GM18502 (cell line): ENCODE measurements at regions not wholly inside any gene's neighbourhood (a gene's known extent, or its start where the extent isn't known, plus 50 kb on each side); places are given as distances from the start of the nearest gene placed in this dataset.

ENCODE experiments used
- ATAC-seq: cut with Tn5 transposase; IDR thresholded peaks from one replicate; pipeline ENCODE4 v1.9.1; 2021; ENCODE audit warnings: mild to moderate bottlenecking; ENCODE audit not compliant: unreplicated experiment, poor library complexity

DNA sequence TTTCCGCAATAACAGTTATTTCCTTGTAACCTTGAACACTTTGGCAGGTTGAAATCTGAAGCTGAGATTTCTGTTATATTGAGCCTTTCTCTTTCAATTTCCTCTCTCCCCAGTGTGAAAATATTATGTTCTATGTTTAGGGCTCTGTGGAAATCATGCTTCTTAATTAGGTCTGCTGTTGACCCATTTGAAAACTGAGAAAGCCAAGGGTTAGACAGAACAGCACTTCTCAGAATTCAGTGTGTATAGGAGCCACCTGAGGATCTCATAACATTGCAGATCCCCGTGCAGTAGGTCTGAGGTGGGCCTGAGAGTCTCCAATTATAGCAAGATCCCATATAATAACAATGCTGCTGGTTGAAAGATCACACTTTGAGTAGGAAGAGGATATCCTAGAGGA, 230.2 kb upstream of the NT5C1B start:
- ATAC-seq, result no peak

DNA sequence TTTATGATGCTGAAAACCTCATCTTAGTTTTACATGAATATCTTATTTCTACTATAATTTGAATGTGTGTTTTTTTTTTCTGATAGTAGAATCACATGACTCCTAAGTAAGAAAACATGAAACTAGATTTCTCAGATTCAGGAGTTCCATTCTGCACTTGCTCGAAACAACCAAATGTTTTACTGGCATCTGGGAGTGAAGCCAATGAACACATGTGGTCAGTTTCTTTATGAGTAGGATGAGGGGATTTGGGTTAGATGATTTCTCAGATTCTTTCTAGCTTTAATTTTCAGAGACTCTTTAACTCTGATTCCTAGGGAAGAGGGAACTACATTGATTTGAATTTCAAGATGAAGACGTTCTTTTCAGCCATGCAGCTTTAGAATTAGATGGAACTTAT, 225.0 kb upstream of the NT5C1B start:
- ATAC-seq, result no peak

DNA sequence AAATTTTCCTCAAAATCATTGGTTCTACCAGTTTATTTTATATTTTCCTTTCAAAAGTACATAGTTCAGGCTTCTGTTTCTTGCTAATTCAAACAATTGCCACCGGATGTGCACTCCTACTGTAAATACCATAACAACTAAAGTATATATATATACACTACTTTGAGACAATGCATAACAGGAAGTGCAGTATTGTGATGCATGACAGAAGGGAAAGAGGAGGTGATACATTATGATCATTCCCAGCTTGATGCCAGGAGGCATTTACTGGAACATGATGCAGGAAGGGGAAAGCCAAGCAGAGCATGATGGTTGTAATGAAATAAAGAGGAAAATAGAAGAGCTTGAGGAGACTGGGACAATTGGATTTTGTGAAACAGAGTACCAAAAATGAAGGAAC, 215.2 kb upstream of the NT5C1B start:
- no peak for ATAC-seq

DNA sequence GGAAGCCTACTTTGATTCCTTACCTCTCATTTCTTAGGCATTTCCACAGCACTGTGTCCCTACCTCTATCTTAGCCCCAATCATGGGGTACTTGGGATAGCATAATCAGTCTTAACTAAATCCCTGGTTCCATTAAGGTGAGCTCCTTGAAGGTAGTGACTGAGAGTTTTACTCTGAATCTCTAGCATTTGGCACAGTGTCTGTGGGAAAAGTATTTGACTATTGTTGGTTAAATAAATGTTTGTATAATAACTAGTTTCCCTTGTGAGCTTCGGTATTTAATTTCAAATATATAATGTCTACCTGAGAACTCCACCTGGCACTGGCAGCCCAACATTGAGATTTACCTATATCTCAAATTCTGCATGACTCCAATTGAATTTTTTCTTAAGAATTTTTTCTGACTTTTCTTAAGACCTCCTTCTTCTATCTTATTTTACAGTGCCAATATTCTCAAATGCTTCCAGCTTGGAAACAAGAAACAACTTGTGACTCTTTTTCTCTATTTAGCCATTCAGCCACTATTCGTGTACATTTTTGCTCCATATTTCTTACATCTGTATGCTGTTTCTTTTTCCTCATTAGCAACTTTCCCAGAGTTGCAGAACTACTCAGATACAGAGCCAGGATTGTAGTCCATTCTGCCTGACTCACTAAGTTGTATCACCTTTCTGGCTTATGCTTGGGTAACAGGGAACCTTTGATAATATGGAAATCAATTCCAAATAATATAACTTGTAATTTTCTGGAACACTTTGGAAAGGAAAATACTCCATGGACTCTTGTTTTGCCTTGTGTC, 214.0 kb upstream of the NT5C1B start:
- no peak for ATAC-seq

DNA sequence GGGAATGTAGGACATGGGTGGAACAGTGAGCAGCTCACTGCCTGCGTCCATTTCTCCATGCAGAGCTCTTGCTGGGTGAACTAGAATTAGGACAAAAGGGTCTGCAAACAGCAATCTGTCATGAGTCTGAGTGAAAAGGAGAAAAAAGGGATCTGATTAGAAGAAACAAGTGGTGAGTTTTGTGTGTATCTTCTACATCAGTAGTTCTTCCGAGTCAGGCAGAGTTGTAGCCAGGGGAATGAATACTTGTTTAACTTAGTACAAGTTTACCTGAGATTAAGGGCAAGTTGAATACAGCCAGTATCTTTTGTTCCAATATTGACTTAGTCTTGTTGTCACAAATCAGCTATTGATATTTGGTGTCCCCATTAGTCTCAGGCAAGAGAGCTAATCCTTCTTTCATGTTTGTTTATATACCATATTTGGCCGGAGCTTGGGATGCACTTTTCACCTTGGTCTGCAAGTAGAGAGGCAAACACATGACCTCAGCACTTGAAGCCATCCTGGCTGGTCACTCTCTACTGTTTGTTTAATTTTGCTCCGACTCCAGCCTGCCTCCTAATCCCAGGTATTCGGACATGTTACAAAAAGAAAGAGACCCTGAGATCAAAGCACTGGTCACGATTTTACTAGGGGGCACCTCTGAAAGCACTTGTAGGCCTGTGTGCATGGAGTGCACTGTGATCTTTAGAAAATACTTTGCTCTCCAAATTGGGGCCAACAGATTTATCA, 211.0 kb upstream of the NT5C1B start:
- ATAC-seq, result no peak

DNA sequence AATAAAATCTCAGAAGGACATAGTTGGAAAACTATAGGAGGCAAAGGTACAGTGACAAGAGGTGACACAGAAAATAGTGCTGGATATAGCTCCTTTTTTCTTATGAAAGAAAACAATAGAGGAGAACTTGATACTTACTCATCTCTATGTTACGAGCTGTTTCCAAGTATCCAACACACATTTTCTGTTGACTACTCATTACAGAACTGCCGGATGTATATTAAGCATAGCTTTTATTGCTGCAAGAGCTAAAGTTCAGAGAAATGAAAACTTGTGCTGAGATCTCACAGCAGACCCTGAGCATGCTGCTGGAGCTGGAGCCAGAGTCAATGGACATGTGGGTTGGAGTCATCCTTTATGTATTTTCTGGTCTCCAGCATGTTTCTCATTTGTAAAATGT, 210.0 kb upstream of the NT5C1B start:
- no peak for ATAC-seq

DNA sequence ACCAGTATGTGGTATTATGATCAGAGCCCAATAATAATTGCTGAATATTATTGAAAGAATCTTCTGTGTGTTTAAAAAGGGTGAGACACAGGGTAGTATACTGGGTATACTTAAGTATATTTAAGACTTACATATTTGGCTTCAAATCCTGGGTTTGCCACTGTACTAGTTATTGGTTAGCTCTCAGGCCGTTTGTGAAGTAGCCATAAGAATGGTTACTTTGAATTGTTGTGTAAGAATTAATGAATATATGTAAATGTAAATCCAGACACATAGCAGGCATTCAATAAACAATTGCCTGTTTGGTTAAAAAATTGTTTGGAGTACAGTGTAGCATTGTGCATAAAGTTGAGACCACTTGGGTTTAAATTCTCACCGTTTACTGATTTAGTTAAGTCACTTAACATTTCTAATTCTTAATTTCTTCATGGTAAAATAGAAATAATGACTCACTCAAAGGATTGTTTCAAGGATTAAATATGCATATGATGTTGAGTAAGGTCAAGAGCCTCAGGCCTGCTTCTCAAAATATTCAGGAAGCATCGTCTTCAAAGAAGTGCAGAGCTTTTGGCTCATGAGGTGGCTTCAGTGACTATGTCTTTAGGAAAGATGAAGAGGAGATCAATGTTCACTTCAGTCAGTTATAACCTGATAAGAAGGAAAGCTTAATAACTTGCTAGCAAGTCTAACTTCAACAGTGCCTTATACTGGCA, 207.9 kb upstream of the NT5C1B start:
- no peak for ATAC-seq

DNA sequence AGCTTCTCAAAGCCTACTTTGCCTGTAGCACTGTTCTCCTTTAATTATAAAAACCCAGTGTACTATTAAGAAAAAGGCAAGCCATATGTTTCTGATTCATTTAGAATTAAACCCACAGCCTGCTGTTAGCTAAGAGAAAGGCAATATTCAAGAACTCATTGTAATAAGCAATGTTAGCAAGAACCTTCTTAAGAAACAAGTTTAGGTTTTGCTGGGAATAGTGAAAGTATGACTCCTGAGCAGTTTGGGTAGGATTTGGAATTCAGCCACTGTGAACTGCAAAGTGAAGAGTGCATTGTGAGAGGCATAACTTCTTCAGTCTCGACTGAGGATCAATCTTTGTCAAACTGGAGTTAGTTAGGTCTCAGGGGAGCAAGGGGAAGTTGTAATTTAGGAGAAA, 206.5 kb upstream of the NT5C1B start:
- no peak for ATAC-seq

DNA sequence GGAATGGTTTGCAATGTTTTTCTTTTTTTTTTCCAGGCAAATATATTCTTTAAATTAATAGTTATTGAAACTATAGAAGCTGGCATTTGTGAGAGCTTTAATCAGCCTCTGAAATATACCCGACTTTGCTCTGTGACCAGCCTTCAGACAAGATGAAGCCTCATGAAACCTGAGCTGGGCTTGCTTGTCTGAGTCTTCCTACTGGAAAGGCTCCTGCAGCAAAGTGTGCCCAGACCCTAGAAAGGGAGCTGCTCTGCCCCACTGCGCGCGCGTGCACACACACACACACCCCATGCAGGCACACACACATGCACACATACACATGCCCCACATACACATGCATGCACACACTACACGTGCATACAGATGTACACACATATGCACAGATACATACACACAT, 203.3 kb upstream of the NT5C1B start:
- ATAC-seq, result no peak

DNA sequence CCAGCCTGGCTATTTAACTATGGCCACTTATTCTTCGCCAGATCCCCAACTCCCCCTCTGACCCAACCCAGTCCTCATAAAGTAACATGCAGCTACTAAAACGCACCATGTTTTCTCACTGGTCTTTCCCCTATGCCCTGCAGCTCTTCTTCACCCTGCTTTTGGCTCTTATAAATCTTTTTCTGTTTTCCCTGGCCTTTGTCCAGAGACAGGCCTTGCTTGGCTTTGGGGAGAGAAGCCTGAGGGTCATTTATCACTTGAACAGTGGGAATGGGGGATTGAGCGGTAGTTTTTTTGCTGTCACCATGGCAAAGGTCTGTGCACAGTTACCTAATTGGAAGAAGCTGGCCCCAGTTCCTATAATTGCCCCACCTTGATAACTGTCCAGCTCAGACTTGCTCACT, 202.9 kb upstream of the NT5C1B start:
- no peak for ATAC-seq

DNA sequence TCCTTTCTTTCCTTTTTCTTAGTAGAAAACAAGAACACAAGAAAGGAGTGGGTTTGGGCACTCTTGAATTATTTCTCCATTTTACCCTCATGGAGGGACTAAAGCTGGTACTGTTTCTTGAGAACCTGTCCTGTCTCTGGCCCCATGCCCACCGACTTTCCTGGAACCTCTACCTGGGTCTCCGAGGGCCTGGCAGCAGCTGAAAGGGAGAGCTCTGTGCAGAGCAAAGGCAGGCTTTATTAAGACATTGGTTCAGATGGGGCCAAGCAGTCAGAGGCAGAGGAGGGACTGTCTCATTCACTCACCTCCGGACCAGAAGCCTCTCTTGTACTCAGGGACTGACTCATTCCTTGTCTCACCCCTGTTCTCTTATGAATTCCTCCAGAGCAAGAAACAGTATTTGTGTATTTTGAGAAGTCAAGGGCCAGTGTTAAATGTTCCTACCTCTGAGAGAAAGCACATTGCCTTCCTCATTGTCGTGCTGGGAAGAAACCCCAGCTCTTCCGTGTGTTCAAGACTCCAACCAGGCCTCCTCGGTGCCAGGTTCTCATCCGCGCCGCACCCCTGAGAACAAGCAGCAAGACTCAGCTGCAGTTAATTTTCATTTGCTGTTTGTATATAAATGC, 201.9 kb upstream of the NT5C1B start:
- ATAC-seq, result no peak

DNA sequence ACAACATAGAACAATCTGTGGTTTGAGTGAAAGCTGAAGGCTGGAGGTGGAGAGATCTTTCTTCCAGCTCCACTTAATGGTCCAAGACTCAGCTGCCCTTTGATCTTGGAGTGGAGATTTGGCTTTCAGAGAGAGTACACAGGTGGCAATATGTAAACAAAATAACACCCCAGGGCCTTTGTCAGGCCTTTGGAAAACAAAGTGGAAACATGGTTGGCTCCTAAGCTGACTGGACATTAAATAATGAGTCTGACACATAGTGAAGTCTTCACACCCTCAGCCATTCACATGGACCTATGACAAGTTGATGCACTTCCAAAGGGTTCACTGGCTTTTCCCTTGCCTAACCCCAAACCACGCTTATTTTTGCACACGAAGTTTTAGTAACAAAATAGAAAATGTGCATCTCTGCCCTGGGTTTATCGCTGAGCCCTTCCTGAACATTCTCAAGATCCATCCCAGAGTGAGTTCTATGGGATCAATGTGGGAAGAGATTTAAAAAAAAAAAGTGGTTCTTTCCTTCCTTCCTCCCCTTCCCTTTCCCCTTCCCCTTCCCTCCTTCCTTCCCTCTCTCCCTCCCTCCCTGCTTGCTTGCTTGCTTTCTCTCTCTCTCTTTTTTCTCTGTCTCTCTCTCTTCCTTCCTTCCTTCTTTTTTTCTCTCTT, 201.3 kb upstream of the NT5C1B start:
- ATAC-seq, result no peak

DNA sequence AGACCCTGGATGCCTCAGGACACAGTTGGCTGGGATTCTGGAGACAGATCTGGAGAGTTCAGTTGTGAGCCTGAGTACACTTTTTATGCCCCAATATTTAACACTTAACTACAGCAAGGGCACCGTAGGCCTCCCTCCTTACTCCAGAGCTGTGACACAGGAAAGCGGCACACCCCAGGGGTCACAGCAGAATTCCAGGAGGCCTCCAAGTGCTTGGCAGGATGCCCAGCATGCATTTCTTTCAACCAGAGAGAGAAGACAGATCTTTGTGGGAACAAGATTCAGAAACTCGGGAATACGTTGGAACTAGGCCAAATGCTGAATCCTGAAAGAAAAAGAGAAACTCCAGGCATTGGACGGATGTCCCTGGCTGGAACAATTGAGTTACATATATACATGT, 199.2 kb upstream of the NT5C1B start:
- no peak for ATAC-seq

DNA sequence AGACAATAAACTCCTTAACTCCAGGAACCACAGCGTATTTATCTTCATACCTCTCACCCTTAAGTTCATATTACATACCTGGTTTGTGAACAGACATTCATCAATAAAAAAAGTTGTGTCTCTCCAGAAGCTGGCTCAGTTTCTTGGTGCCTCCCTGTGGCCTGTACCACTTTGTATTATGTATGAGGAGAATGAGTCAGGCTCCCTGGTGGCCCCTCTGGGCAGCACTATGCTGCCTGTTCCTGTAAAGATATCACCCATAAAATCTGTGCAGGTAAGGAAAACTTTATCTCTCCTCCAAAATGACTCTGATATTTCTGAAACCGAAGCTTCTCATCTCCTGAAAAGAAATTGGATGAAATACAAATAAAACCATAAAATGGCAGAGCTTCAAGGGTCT, 198.4 kb upstream of the NT5C1B start:
- no peak for ATAC-seq

DNA sequence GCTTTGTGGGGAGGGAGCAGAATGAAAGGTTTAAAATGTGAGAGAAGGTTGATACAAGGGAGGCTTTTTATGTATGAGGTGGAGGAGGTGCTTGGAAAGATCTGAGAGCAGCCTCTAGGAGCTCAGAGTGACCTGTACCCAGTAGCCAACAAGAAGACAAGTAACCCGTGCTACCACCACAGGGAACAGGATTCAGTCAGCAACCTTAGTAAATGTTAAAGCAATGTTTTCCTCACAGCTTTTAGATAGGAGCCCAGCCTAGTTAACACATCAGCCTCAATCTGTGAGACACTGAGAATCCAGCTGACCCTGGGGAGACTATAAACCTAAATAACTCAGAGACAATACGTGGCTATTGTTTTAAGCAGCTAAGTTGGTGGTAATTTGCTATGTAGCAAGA, 194.9 kb upstream of the NT5C1B start:
- no peak for ATAC-seq

DNA sequence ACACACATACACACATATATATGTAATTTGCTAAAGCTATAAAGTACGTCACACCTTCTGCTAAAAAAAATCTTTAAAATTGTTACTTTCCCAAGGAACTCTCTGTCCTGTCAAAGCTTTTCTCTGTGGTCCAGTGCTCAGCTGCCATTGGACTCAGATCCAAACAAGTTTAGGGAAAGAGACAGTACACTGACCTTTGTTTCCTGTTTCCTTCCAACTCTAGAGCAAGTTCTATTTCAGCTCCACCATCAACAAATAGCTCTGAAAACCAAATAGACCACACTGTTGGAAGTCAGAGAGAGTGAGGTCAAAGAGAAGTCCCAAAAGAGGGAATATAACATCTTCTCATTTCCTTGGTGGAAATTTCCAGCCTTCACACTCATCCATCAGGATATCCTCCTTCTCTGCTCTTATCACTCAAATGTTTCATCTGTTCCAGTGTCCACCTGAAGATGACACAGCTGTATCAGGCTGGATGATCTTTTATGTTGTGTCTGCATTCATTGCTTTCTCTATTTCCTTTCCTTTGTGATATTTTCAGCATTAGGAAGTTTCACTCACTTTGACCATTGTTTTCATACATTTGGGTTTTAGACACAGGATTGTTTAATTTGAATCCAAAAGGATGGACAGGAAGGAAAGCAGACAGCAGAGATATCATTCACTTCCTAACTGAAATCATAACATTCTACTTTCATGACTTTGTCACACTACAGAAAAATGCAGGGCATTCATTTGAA, 192.3 kb upstream of the NT5C1B start:
- no peak for ATAC-seq

DNA sequence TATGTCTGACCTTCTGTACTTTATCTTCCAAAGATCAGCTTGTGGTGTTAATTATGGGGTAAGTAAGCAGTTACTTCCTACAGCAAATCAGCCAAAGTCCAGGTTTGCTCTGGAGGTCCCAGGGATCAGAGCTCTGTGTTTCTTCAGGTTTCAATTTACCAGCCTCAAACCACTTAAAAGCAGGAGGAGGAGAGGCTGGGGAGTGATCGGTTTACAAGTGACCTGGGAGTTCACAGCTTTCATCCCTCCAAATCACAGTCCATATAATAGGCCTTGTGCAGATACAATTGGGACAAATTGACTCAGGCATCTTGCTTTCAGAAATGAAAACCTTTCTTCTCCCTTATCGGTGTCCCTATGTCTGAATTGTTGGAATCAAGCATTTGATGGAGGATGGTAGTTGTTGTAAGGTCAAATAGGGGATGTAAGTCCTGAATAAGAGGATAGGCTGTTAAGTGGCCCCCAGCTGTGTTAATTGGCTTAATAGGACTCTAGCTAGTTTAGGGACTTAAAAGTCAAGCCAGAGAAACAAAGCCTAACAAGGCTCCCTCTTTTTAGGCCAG, 188.0 kb upstream of the NT5C1B start:
- ATAC-seq, result no peak

DNA sequence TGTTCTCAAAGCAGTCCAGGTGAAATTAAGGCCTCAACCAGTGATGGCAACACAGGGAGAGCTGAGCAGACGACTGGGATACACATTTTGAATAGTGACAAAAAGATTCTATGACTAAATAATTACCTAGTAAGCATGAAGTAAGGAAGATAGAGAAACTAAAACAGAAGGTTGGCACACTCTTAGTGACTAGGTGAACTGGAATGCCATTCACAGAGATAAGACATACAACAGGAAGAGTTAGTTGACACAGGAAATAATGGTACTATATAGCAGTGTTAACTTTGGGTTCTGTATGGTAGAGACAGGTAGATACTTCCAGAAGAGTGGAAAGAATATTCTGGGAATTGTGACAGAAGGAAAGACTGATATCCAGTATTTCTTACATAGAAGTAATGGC, 181.8 kb upstream of the NT5C1B start:
- ATAC-seq, result no peak

DNA sequence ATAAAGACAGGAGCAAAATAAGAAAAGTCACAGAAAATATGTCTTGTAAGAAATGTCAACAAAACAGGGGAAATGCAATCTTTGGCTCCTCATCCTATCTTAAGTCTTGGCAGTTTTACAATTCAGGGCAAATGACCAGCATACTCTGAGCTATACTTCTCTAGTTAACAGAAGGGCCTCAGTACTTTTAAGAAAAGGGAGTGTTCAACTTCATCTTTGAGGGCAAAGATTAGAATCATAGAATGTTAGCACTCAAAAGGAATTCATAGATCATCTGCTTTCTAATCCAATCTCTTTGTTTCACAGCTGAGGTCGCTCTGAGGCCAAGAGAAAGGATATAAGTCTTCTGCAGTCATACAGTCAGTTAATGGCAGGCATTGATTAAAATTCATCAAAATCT, 174.0 kb upstream of the NT5C1B start:
- no peak for ATAC-seq
